Tibial artery (tissue), 4 donors: ENCODE measurements at regions not wholly inside any gene's neighbourhood (a gene's known extent, or its start where the extent isn't known, plus 50 kb on each side); places are given as distances from the start of the nearest gene placed in this dataset.

Source experiments
- DNase-seq, 2 donors: peaks; one replicate each; pipeline ENCODE4 v3.0.0-alpha.2; 2019
- H3K27ac ChIP-seq, 2 donors: fragments of 200-600 bp; sonication (generic) in 1 of 2; 1 replicate in 1 of 2; 2 replicates in 1 of 2; pipeline ENCODE4 v1.5.1; 2018 to 2019; ENCODE audit warnings: mild to moderate bottlenecking in 1 of 2
- H3K27me3 ChIP-seq, 2 donors: fragments of 200-600 bp; sonication (generic) in 1 of 2; one replicate each; pipeline versions ENCODE4 v1.5.1 to v1.6.0; 2016 to 2019
- H3K36me3 ChIP-seq, 3 donors: fragments of 200-600 bp; sonication (generic) in 2 of 3; one replicate each; pipeline ENCODE4 v1.5.1; 2016 to 2019; ENCODE audit warnings: mild to moderate bottlenecking in 2 of 3
- H3K4me1 ChIP-seq, 4 donors: fragments of 200-600 bp; sonication (generic) in 2 of 4; 1 replicate in 3 of 4; 2 replicates in 1 of 4; pipeline ENCODE4 v1.5.1; 2016 to 2019
- H3K4me3 ChIP-seq, 2 donors: fragments of 200-600 bp; sonication (generic) in 1 of 2; 1 replicate in 1 of 2; 2 replicates in 1 of 2; pipeline ENCODE4 v1.5.1; 2018 to 2019; ENCODE audit warnings: mild to moderate bottlenecking in 2 of 2
- H3K9me3 ChIP-seq, 3 donors: fragments of 200-600 bp; sonication (generic) in 1 of 3; one replicate each; pipeline ENCODE4 v1.5.1; 2016 to 2019
- CTCF ChIP-seq, 2 experiments: fragments of 200-600 bp in 1 of 2; fragments of 450-650 bp in 1 of 2; IDR thresholded peaks; one replicate each; pipeline ENCODE4 v1.5.1; 2017 to 2019; ENCODE audit warnings: antibody characterized with exemption in 2 of 2, mild to moderate bottlenecking in 1 of 2, moderate library complexity in 1 of 2
- intact Hi-C: fragments of 100-400 bp; cut with DNase I; formaldehyde crosslinking; loops from one replicate; pipeline ENCODE4 v1.15.0; 2023; ENCODE audit warnings: low total_unique reads

- no peak for TF ChIP-seq CTCF (IDR thresholded peaks at IDR 0.05)
- intact Hi-C loops: no loop called here
- no peak for DNase-seq
- no peaks in the 10 kb centered on the region for H3K9me3 ChIP-seq
- H3K36me3 ChIP-seq: no peaks in the 10 kb centered on the region
- H3K27ac ChIP-seq: no peak overlapping the region
- H3K4me3 ChIP-seq: no peak overlapping the region
- no peaks in the 10 kb centered on the region for H3K27me3 ChIP-seq
- no peaks in the 10 kb centered on the region for H3K4me1 ChIP-seq
Observed at GRCh38 chr1:219703368-219703639, 90.4 kb upstream of the ZC3H11B start.

DNA sequence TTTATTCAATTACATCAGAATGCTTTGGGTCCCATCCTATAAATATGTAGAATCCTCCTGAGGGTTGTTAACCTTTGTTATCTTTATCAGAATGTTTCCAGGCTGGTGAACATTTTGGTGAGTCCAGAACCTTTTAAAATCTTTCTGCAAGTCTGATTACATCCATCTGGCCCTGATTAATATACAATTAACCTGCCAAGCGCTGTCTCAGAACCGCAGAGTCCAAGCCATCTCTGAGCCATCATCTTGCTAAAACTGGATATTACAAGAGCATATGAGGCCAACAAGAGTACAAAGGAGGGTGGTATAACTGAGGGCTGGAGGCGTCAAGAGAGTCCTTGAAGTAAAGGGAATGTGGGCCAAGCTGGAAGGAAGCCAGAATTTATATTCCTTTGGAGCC is 88.6 kb upstream of the ZC3H11B start:
- no peaks in the 10 kb centered on the region for H3K27me3 ChIP-seq
- no peak for DNase-seq
- no peak overlapping the region for H3K4me3 ChIP-seq
- no peaks in the 10 kb centered on the region for H3K9me3 ChIP-seq
- H3K36me3 ChIP-seq: no peaks in the 10 kb centered on the region
- H3K27ac ChIP-seq: no peak overlapping the region
- intact Hi-C loops: no loop called here
- H3K4me1 ChIP-seq: no peaks in the 10 kb centered on the region
- TF ChIP-seq CTCF (IDR thresholded peaks at IDR 0.05): no peak

GRCh38 chr1:219699870-219700269 is 87.0 kb upstream of the ZC3H11B start:
- intact Hi-C loops: no loop called here

GRCh38 chr1:219697682-219698081 is 84.8 kb upstream of the ZC3H11B start:
- no peaks in the 10 kb centered on the region for H3K9me3 ChIP-seq
- H3K4me1 ChIP-seq: no peaks in the 10 kb centered on the region
- H3K4me3 ChIP-seq: no peak overlapping the region
- H3K27ac ChIP-seq: no peak overlapping the region
- TF ChIP-seq CTCF (IDR thresholded peaks at IDR 0.05): no peak
- no peaks in the 10 kb centered on the region for H3K36me3 ChIP-seq
- no peaks in the 10 kb centered on the region for H3K27me3 ChIP-seq
- no peak for DNase-seq
- intact Hi-C loops: no loop called here

More at GRCh38 chr1:219699870-219700269, 87.0 kb upstream of the ZC3H11B start:
- DNase-seq: no peak
- Histone ChIP-seq H3K9me3 (no peaks in the 10 kb centered on the region), H3K27me3 (no peaks in the 10 kb centered on the region), H3K4me3 (no peak overlapping the region), H3K27ac (no peak overlapping the region), H3K4me1 (no peaks in the 10 kb centered on the region), H3K36me3 (no peaks in the 10 kb centered on the region)
- TF ChIP-seq CTCF (IDR thresholded peaks at IDR 0.05): no peak

DNA sequence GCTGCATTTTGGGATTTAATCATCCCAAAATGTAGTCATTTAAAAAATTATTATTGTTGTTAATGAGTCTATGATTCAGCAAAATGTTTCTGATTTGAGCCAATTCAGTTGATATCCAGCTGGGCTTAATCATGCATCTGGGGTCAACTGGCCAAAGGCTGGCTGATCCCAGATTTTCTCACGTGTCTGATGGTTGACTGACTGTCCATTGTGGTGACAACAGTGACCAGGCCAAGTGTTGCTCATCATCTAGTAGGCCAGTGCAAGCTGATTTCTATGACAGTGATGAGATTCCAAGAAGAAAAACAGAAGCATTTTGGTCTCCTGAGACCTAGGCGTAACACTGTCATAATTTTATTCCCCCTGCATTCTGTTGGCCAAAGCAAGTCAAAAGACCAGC is 80.1 kb upstream of the ZC3H11B start:
- DNase-seq: no peak
- Histone ChIP-seq H3K4me3 (no peak overlapping the region), H3K36me3 (no peaks in the 10 kb centered on the region), H3K27me3 (no peaks in the 10 kb centered on the region), H3K9me3 (no peaks in the 10 kb centered on the region), H3K4me1 (no peaks in the 10 kb centered on the region), H3K27ac (no peak overlapping the region)
- intact Hi-C loops: no loop called here
- TF ChIP-seq CTCF (IDR thresholded peaks at IDR 0.05): no peak

DNA sequence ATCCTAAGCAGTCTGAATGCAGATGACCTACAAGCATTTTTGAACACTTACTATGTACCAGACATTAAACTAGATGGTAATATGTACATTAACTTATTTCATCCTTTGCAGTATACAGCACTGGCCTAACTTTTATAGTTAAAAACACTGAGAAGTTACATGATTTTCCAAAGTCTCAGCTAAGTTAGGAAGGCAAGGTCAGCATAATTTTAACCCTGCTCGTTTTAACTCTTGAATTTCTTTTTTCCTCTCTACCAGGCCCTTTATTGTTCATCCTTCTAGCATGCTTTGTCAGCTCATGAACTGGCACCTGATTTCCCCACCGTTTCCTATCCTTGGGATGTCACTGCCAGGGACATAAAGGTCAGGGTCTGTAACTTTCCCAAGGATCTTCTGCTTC is 76.9 kb upstream of the ZC3H11B start:
- H3K4me1 ChIP-seq: no peaks in the 10 kb centered on the region
- no peak for DNase-seq

More for the DNA sequence above, 76.9 kb upstream of the ZC3H11B start:
- Histone ChIP-seq H3K9me3 (no peaks in the 10 kb centered on the region), H3K36me3 (no peaks in the 10 kb centered on the region), H3K27me3 (no peaks in the 10 kb centered on the region), H3K27ac (no peak overlapping the region), H3K4me3 (no peak overlapping the region)
- TF ChIP-seq CTCF (IDR thresholded peaks at IDR 0.05): no peak
- intact Hi-C loops: no loop called here
